GM06990 (cell line): ENCODE measurements at regions not wholly inside any gene's neighbourhood (a gene's known extent, or its start where the extent isn't known, plus 50 kb on each side); places are given as distances from the start of the nearest gene placed in this dataset.

Experiments used
- DNase-seq: peaks from one replicate; pipeline ENCODE4 v3.0.0-alpha.2; 2011; ENCODE audit not compliant: insufficient read length; ENCODE audit errors: extremely low read depth
- H3K27me3 ChIP-seq: replicated peaks from 2 replicates; pipeline ENCODE4 v1.6.0; 2011; ENCODE audit warnings: low read length; ENCODE audit not compliant: control insufficient read depth, insufficient read depth
- H3K36me3 ChIP-seq: 2 replicates; pipeline ENCODE4 v1.5.1; 2011; ENCODE audit warnings: low read length; ENCODE audit not compliant: control insufficient read depth, insufficient read depth
- H3K4me3 ChIP-seq: replicated peaks from 2 replicates; pipeline ENCODE4 v1.5.1; 2011; ENCODE audit warnings: low read depth, mild to moderate bottlenecking, control low read depth, low read length
- CTCF ChIP-seq: IDR thresholded peaks from 2 replicates; pipeline ENCODE4 v1.5.1; 2011; ENCODE audit warnings: low read length, control low read depth, mild to moderate bottlenecking, inconsistent platforms; ENCODE audit not compliant: insufficient read depth, poor library complexity, severe bottlenecking

GRCh38 chr5:24742334-24742733 is 97.6 kb upstream of the CDH10 start:
- Histone ChIP-seq H3K36me3 (no peaks in the 10 kb centered on the region), H3K27me3 (no peaks in the 10 kb centered on the region), H3K4me3 (no peak overlapping the region)
- no peak for TF ChIP-seq CTCF
- no peak for DNase-seq

GRCh38 chr5:24737163-24737562 is 92.4 kb upstream of the CDH10 start:
- no peak for DNase-seq
- no peak for TF ChIP-seq CTCF
- Histone ChIP-seq H3K4me3 (no peak overlapping the region), H3K27me3 (no peaks in the 10 kb centered on the region), H3K36me3 (no peaks in the 10 kb centered on the region)

GRCh38 chr5:24735284-24735683 is 90.5 kb upstream of the CDH10 start:
- TF ChIP-seq CTCF, result no peak
- no peaks in the 10 kb centered on the region for H3K27me3 ChIP-seq
- no peak overlapping the region for H3K4me3 ChIP-seq
- no peak for DNase-seq
- H3K36me3 ChIP-seq, result no peaks in the 10 kb centered on the region

GRCh38 chr5:24732184-24732583 is 87.4 kb upstream of the CDH10 start:
- no peak for TF ChIP-seq CTCF
- Histone ChIP-seq H3K27me3 (no peaks in the 10 kb centered on the region), H3K4me3 (no peak overlapping the region), H3K36me3 (no peaks in the 10 kb centered on the region)
- no peak for DNase-seq

- DNase-seq, result no peak
- TF ChIP-seq CTCF, result no peak
- H3K36me3 ChIP-seq, result no peaks in the 10 kb centered on the region
- H3K27me3 ChIP-seq, result no peaks in the 10 kb centered on the region
- no peak overlapping the region for H3K4me3 ChIP-seq
Measured at GRCh38 chr5:24720743-24721142, 76.0 kb upstream of the CDH10 start.

GRCh38 chr5:24714746-24715145 is 70.0 kb upstream of the CDH10 start:
- DNase-seq, result no peak
- no peak overlapping the region; the same call in 1 of the 2 replicates for H3K4me3 ChIP-seq
- no peak for TF ChIP-seq CTCF

More at GRCh38 chr5:24714746-24715145, 70.0 kb upstream of the CDH10 start:
- Histone ChIP-seq H3K36me3 (no peaks in the 10 kb centered on the region), H3K27me3 (no peaks in the 10 kb centered on the region)
